Vagina (tissue), 2 donors: ENCODE measurements at regions not wholly inside any gene's neighbourhood (a gene's known extent, or its start where the extent isn't known, plus 50 kb on each side); places are given as distances from the start of the nearest gene placed in this dataset.

Experiments used
- DNase-seq, 2 donors: peaks; one replicate each; pipeline ENCODE4 v3.0.0-alpha.2; 2017; ENCODE audit errors: extremely low spot score in 2 of 2
- H3K27ac ChIP-seq: fragments of 200-600 bp; sonication (generic); one replicate; pipeline ENCODE4 v1.5.1; 2019
- H3K27me3 ChIP-seq: fragments of 200-600 bp; sonication (generic); one replicate; pipeline ENCODE4 v1.5.1; 2019
- H3K36me3 ChIP-seq, 2 donors: fragments of 200-600 bp; sonication (generic); one replicate each; pipeline ENCODE4 v1.5.1; 2017 to 2019
- H3K4me1 ChIP-seq: fragments of 200-600 bp; sonication (generic); one replicate; pipeline ENCODE4 v1.5.1; 2019
- H3K4me3 ChIP-seq, 2 donors: fragments of 200-600 bp; sonication (generic); 1 replicate in 1 of 2; 2 replicates in 1 of 2; pipeline ENCODE4 v1.5.1; 2016 to 2019
- H3K9me3 ChIP-seq: fragments of 200-600 bp; sonication (generic); one replicate; pipeline ENCODE4 v1.5.1; 2019
- CTCF ChIP-seq, 3 experiments: fragments of 450-650 bp in 2 of 3; fragments of 200-600 bp in 1 of 3; sonication (generic) in 1 of 3; IDR thresholded peaks; one replicate each; pipeline ENCODE4 v1.5.1; 2017 to 2019; ENCODE audit warnings: antibody characterized with exemption in 3 of 3, mild to moderate bottlenecking in 2 of 3, moderate library complexity in 2 of 3
- POLR2A ChIP-seq, 2 donors: fragments of 450-650 bp; IDR thresholded peaks; one replicate each; pipeline ENCODE4 v1.6.1; 2017; ENCODE audit warnings: antibody characterized with exemption in 2 of 2, mild to moderate bottlenecking in 2 of 2, moderate library complexity in 2 of 2
- POLR2AphosphoS5 ChIP-seq, 2 donors: sonication (generic); formaldehyde crosslinking; IDR thresholded peaks; one replicate each; pipeline ENCODE4 v1.9.0; 2017; ENCODE audit warnings: antibody characterized with exemption in 2 of 2, mild to moderate bottlenecking in 2 of 2, low read depth in 1 of 2; ENCODE audit not compliant: insufficient read depth in 1 of 2
- intact Hi-C: fragments of 100-400 bp; cut with DNase I; formaldehyde crosslinking; loops from one replicate; pipeline ENCODE4 v1.15.1; 2023

- Histone ChIP-seq H3K9me3 (no peaks in the 10 kb centered on the region), H3K4me3 (no peak overlapping the region), H3K27me3 (no peaks in the 10 kb centered on the region), H3K36me3 (no peaks in the 10 kb centered on the region), H3K27ac (no peak overlapping the region), H3K4me1 (no peaks in the 10 kb centered on the region)
- intact Hi-C loops = no loop called here
- no peak for DNase-seq
- TF ChIP-seq CTCF (IDR thresholded peaks at IDR 0.05) (no peak), POLR2A (IDR thresholded peaks at IDR 0.05) (no peak), POLR2AphosphoS5 (IDR thresholded peaks at IDR 0.05; ENCODE audit: insufficient read depth in 1 of 2, low read depth in 1 of 2) (no peak)
Measured at GRCh38 chr15:98062869-98063268, 102.4 kb downstream of the ARRDC4 start.

DNA sequence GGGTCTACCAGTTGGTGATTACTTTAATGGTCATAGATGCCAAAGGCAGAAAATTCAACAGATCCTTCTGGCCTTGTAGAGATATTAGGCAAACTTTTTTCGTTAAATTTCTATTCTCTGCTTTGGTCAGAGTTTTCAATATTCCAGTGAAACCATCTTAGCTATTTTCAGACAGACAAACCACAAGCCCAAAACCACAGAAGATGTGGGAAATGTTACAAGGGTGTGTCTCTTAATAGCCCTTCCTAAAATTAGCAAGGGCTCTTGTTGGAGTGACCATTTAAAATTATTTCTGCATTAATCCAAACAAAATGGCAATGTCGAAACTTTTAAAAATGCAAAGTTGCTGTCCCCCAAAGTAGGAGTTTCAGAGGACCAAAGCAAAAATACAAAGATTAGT is 102.8 kb downstream of the ARRDC4 start:
- Histone ChIP-seq H3K27me3 (no peaks in the 10 kb centered on the region), H3K36me3 (no peaks in the 10 kb centered on the region), H3K4me3 (no peak overlapping the region), H3K4me1 (no peaks in the 10 kb centered on the region), H3K27ac (no peak overlapping the region), H3K9me3 (no peaks in the 10 kb centered on the region)
- intact Hi-C loops = no loop called here
- TF ChIP-seq POLR2A (IDR thresholded peaks at IDR 0.05) = no peak
- TF ChIP-seq POLR2AphosphoS5 (IDR thresholded peaks at IDR 0.05; ENCODE audit: insufficient read depth in 1 of 2, low read depth in 1 of 2) = no peak
- TF ChIP-seq CTCF (IDR thresholded peaks at IDR 0.05) = no peak
- DNase-seq = no peak

- H3K36me3 ChIP-seq = no peaks in the 10 kb centered on the region
- no peak overlapping the region for H3K4me3 ChIP-seq
- DNase-seq = no peak
- no peaks in the 10 kb centered on the region for H3K9me3 ChIP-seq
- intact Hi-C loops = no loop called here
- no peak overlapping the region for H3K27ac ChIP-seq
- H3K27me3 ChIP-seq = no peaks in the 10 kb centered on the region
- no peaks in the 10 kb centered on the region for H3K4me1 ChIP-seq
- TF ChIP-seq POLR2A (IDR thresholded peaks at IDR 0.05) = no peak
- TF ChIP-seq POLR2AphosphoS5 (IDR thresholded peaks at IDR 0.05; ENCODE audit: insufficient read depth in 1 of 2, low read depth in 1 of 2) = no peak
- no peak for TF ChIP-seq CTCF (IDR thresholded peaks at IDR 0.05)
Measured at GRCh38 chr15:98063871-98064270, 103.4 kb downstream of the ARRDC4 start.

DNA sequence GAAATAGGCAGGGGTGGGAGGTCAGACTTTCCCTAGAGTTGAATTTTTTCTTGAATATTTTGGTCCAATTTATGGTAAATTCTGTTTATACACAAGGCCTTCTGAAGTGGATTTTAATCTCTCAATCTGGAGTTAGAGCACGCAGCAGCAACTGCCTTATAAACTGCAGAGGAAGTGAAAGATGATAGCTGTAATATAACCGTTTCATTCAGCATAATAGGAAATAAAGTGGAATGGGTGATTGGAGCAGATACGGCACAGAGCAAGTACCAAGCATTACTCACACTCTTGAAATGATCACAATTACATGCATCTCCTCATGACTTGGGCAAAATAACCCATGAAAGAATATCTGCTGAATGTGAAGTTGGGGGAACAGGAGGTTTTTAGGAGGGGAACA is 106.8 kb downstream of the ARRDC4 start:
- Histone ChIP-seq H3K4me3 (no peak overlapping the region), H3K36me3 (no peaks in the 10 kb centered on the region), H3K27ac (no peak overlapping the region), H3K4me1 (no peaks in the 10 kb centered on the region), H3K27me3 (no peaks in the 10 kb centered on the region), H3K9me3 (no peaks in the 10 kb centered on the region)
- TF ChIP-seq POLR2AphosphoS5 (IDR thresholded peaks at IDR 0.05; ENCODE audit: insufficient read depth in 1 of 2, low read depth in 1 of 2) = no peak
- no peak for TF ChIP-seq POLR2A (IDR thresholded peaks at IDR 0.05)
- TF ChIP-seq CTCF (IDR thresholded peaks at IDR 0.05) = no peak
- DNase-seq = no peak
- intact Hi-C loops = no loop called here

DNA sequence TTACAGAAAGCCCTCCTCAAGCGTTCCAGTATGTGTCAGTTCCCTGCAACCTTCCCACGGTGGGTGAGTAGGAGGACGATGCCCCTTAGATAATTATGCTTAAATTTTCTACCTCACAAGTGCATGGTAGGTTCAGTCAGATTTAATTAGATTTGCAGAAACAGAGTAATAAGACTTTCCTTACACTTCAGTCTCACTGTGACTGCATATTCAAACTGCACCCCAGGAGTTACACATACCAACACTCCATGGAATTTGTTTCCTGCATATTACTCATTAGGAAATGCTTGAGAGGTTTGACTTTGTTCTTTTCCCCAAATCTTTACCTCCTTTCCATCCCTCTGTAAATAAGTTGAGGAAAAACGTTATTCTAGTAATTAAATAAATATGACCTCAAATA is 108.8 kb downstream of the ARRDC4 start:
- intact Hi-C loops = no loop called here
- TF ChIP-seq POLR2AphosphoS5 (IDR thresholded peaks at IDR 0.05; ENCODE audit: insufficient read depth in 1 of 2, low read depth in 1 of 2) (no peak), POLR2A (IDR thresholded peaks at IDR 0.05) (no peak)
- Histone ChIP-seq H3K4me3 (no peak overlapping the region), H3K27ac (no peak overlapping the region), H3K4me1 (no peaks in the 10 kb centered on the region), H3K9me3 (no peaks in the 10 kb centered on the region), H3K27me3 (no peaks in the 10 kb centered on the region), H3K36me3 (no peaks in the 10 kb centered on the region)
- DNase-seq = no peak

- TF ChIP-seq POLR2AphosphoS5 (IDR thresholded peaks at IDR 0.05; ENCODE audit: insufficient read depth in 1 of 2, low read depth in 1 of 2) (no peak), POLR2A (IDR thresholded peaks at IDR 0.05) (no peak), CTCF (IDR thresholded peaks at IDR 0.05) (no peak)
- DNase-seq = no peak
- intact Hi-C loops = no loop called here
- Histone ChIP-seq H3K27me3 (no peaks in the 10 kb centered on the region), H3K36me3 (no peaks in the 10 kb centered on the region), H3K4me1 (no peaks in the 10 kb centered on the region), H3K27ac (no peak overlapping the region), H3K4me3 (no peak overlapping the region), H3K9me3 (no peaks in the 10 kb centered on the region)
Measured at GRCh38 chr15:98070137-98070536, 109.6 kb downstream of the ARRDC4 start.
